GM13977 (cell line): ENCODE measurements at regions not wholly inside any gene's neighbourhood (a gene's known extent, or its start where the extent isn't known, plus 50 kb on each side); places are given as distances from the start of the nearest gene placed in this dataset.

Experiments
- DNase-seq: peaks from one replicate; pipeline ENCODE4 v3.0.0; 2012; ENCODE audit warnings: low spot score
- in situ Hi-C: fragments of 300-500 bp; cut with MboI; formaldehyde crosslinking; loops from one replicate; pipeline ENCODE4 v1.12.0; 2022; ENCODE audit warnings: low sequenced_read_pairs, low pct_unique_long_range_greater_than_20kb, mixed read lengths, inconsistent platforms; ENCODE audit not compliant: unreplicated experiment
- TF ChIP-seq, protein P1 (sequence below): IDR thresholded peaks from 2 replicates; pipeline ENCODE4 v1.5.1; 2012; ENCODE audit warnings: mild to moderate bottlenecking, control low read depth; ENCODE audit not compliant: insufficient read depth; ENCODE audit errors: extremely low read depth, missing control alignments

DNA sequence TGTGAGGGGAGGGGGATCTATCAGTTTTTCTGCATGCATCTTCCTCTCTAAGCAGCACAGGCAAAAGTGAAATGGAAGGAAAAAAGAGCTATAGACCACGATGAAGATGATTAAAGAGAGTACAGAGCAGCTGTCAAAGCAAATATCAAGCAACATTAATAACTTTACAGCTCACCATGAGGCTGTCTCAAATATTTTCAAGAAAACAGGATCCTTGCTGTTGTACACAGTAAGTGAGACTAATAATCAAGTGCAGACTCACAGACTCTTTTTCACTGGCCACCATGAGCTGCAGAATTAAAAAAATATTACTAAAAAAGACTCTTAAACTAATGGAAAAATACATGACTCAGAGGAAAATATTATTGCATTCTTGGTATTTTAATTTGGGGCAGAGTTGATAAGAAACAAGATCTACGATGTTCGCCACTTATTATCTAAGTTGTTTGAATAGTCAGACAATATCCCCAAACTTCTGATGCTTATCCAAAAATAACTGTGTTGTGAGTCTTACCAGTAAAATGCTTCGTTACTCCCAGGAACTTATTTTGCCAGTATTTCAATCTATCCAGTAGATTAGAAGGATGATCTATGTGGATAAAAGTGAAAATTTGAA is 817.5 kb upstream of the ALCAM start:
- TF ChIP-seq, protein P1, sequence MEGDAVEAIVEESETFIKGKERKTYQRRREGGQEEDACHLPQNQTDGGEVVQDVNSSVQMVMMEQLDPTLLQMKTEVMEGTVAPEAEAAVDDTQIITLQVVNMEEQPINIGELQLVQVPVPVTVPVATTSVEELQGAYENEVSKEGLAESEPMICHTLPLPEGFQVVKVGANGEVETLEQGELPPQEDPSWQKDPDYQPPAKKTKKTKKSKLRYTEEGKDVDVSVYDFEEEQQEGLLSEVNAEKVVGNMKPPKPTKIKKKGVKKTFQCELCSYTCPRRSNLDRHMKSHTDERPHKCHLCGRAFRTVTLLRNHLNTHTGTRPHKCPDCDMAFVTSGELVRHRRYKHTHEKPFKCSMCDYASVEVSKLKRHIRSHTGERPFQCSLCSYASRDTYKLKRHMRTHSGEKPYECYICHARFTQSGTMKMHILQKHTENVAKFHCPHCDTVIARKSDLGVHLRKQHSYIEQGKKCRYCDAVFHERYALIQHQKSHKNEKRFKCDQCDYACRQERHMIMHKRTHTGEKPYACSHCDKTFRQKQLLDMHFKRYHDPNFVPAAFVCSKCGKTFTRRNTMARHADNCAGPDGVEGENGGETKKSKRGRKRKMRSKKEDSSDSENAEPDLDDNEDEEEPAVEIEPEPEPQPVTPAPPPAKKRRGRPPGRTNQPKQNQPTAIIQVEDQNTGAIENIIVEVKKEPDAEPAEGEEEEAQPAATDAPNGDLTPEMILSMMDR, result no peak
- in situ Hi-C loops, result no loop called here
- no peak for DNase-seq

GRCh38 chr3:104553121-104553520 is 813.6 kb upstream of the ALCAM start:
- TF ChIP-seq, protein P1, result no peak
- DNase-seq, result no peak
- in situ Hi-C loops, result no loop called here

DNA sequence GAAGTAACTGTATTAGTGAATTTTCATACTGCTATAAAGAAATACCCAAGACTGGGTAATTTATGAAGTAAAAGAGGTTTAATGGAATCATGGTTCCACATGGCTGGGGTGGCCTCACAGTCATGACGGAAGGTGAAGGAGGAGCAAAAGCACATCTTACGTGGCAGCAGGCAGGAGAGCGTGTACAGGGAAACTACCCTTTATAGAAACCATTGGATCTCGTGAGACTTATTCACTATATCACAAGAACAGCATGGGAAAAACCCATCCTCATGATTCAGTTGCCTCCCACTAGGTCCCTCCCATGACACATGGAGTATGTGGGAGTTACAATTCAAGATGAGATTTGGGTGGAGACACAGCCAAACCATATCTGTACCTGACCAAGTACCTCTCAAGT is 812.3 kb upstream of the ALCAM start:
- in situ Hi-C loops, result no loop called here
- DNase-seq, result no peak
- TF ChIP-seq, protein P1, result no peak

GRCh38 chr3:104555728-104556127 is 811.0 kb upstream of the ALCAM start:
- in situ Hi-C loops, result no loop called here

DNA sequence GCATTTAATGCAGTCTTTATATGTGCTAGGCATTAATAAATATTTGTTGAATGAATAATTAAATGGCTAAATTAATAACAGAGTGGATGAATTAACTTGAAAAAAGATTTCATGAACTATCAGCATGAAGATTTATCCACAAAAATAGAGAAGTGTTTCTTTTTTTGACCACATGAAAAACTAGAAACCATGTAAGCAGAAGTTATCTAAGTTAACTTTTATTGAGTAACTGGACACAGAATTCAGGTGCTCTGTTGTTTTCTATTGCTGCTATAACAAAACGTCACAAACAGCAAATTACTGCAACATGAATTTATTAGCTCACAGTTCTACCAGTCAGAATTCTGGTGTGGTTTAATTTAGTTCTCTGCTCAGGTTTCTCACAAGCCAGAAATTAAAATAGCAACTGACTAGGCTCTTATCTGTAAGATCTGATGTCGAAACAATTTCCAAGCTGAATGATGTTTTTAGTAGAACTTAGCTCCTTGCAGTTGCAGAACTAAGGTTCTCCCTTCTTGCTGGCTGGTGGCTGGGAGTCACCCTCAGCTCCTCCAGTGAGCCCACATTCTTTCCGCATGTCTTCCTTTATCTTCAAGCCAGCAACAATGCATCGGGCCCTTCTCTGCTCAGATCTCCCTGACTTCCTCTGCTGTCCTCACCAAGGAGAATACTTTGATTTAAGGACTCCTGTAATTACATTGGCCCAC is 810.2 kb upstream of the ALCAM start:
- in situ Hi-C loops, result no loop called here
- TF ChIP-seq, protein P1, result no peak
- no peak for DNase-seq

More at GRCh38 chr3:104555728-104556127, 811.0 kb upstream of the ALCAM start:
- TF ChIP-seq, protein P1, result no peak
- no peak for DNase-seq

- in situ Hi-C loops, result no loop called here
- TF ChIP-seq, protein P1, result no peak
- no peak for DNase-seq
Observed at GRCh38 chr3:104561324-104561723, 805.4 kb upstream of the ALCAM start.
